ENCODE measurements at regions not wholly inside any gene's neighbourhood (a gene's known extent, or its start where the extent isn't known, plus 50 kb on each side); places are given as distances from the start of the nearest gene placed in this dataset.

- Histone ChIP-seq H3K36me3 (no peaks in the 10 kb centered on the region), H3K27me3 (peaks cover 0 to 25% (median 0%) of the 10 kb centered on the region in 4 donors), H3K4me3 (no peak overlapping the region), H3K9me3 (peaks cover 0 to 6% (median 0%) of the 10 kb centered on the region in 3 donors), H3K4me1 (no peaks in the 10 kb centered on the region), H3K27ac (no peak overlapping the region)
- 69 to 82% methylated on average over 4 of the region's 4 CpGs for WGBS, 2 donors
- no peak for DNase-seq
- intact Hi-C loops (cut with DNase I): no loop called here
- TF ChIP-seq CTCF (IDR thresholded peaks at IDR 0.05) (no peak), POLR2A (IDR thresholded peaks at IDR 0.05) (no peak)
Measured at GRCh38 chr10:125605167-125605566, 77.8 kb downstream of the TEX36 start.

- TF ChIP-seq CTCF (IDR thresholded peaks at IDR 0.05): no peak
- TF ChIP-seq POLR2A (IDR thresholded peaks at IDR 0.05): no peak
- intact Hi-C loops (cut with DNase I): no loop called here
- Histone ChIP-seq H3K36me3 (no peaks in the 10 kb centered on the region), H3K4me3 (no peak overlapping the region), H3K4me1 (no peaks in the 10 kb centered on the region), H3K9me3 (peaks cover 0 to 11% (median 0%) of the 10 kb centered on the region in 3 donors), H3K27me3 (peaks cover 0 to 25% (median 0%) of the 10 kb centered on the region in 4 donors), H3K27ac (no peak overlapping the region)
- no peak for DNase-seq
- 73 to 77% methylated on average over 7 to 13 of the region's 13 CpGs for WGBS, 2 donors
Measured at GRCh38 chr10:125602825-125603224, 80.1 kb downstream of the TEX36 start.

DNA sequence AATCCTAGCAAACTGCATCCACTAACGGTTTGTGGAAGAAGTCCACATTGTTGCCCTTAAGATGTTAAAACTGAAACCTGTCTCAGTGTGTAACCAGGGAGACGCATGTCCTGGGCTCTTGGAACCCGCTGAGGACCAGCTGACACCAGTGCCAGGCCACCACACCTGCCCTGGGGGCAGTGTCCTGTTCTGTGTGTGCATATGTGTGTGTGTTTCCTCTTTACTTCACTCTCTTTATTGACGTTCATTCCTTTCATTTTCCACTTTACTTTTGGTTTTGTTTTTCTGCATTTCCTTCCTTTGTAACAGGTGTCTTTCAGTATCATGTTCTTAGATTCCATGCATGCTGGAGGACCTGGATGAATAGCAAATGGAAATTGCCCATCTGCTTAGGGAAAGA lies 83.8 kb downstream of the TEX36 start:
- 65 to 73% methylated on average over 4 of the region's 4 CpGs for WGBS, 2 donors
- Histone ChIP-seq H3K27ac (no peak overlapping the region), H3K36me3 (no peaks in the 10 kb centered on the region), H3K4me3 (no peak overlapping the region), H3K27me3 (peaks cover 0 to 46% (median 0%) of the 10 kb centered on the region in 4 donors), H3K9me3 (peaks cover 0 to 31% (median 0%) of the 10 kb centered on the region in 3 donors), H3K4me1 (no peaks in the 10 kb centered on the region)
- no peak for DNase-seq
- intact Hi-C loops (cut with DNase I): no loop called here
- TF ChIP-seq CTCF (IDR thresholded peaks at IDR 0.05): no peak
- no peak for TF ChIP-seq POLR2A (IDR thresholded peaks at IDR 0.05)

GRCh38 chr10:125595911-125596310 lies 87.1 kb downstream of the TEX36 start:
- peaks cover 0 to 52% (median 0%) of the 10 kb centered on the region in 4 donors for H3K27me3 ChIP-seq
- H3K27ac ChIP-seq: no peak overlapping the region
- no peak overlapping the region for H3K4me3 ChIP-seq
- no peak for DNase-seq
- intact Hi-C loops (cut with DNase I): no loop called here
- H3K4me1 ChIP-seq: no peaks in the 10 kb centered on the region
- H3K9me3 ChIP-seq: peaks cover 0 to 31% (median 0%) of the 10 kb centered on the region in 3 donors
- no peaks in the 10 kb centered on the region for H3K36me3 ChIP-seq
- no peak for TF ChIP-seq POLR2A (IDR thresholded peaks at IDR 0.05)
- TF ChIP-seq CTCF (IDR thresholded peaks at IDR 0.05): no peak

GRCh38 chr10:125593644-125594043 lies 89.3 kb downstream of the TEX36 start:
- Histone ChIP-seq H3K4me1 (no peaks in the 10 kb centered on the region), H3K36me3 (no peaks in the 10 kb centered on the region), H3K9me3 (peaks cover 0 to 20% (median 0%) of the 10 kb centered on the region in 3 donors), H3K27me3 (peaks cover 0 to 72% (median 0%) of the 10 kb centered on the region in 4 donors), H3K4me3 (no peak overlapping the region), H3K27ac (no peak overlapping the region)
- intact Hi-C loops (cut with DNase I): no loop called here
- 73 to 82% methylated on average over 5 of the region's 5 CpGs for WGBS, 2 donors
- TF ChIP-seq CTCF (IDR thresholded peaks at IDR 0.05): no peak
- TF ChIP-seq POLR2A (IDR thresholded peaks at IDR 0.05): no peak
- no peak for DNase-seq

All from esophagus squamous epithelium (tissue), 5 donors.